ENCODE measurements at regions not wholly inside any gene's neighbourhood (a gene's known extent, or its start where the extent isn't known, plus 50 kb on each side); places are given as distances from the start of the nearest gene placed in this dataset.

- no peak for DNase-seq (ENCODE audit: extremely low read depth, low read depth)
- no peak overlapping the region for H3K4me3 ChIP-seq (replicated peaks; ENCODE audit: low read depth, low read length)
- TF ChIP-seq CTCF (IDR thresholded peaks at IDR 0.05; ENCODE audit: low read depth, low read length, missing control alignments): no peak
These were observed 689.8 kb downstream of the SLC6A15 start for GRCh38 chr12:84222841-84223240.

DNA sequence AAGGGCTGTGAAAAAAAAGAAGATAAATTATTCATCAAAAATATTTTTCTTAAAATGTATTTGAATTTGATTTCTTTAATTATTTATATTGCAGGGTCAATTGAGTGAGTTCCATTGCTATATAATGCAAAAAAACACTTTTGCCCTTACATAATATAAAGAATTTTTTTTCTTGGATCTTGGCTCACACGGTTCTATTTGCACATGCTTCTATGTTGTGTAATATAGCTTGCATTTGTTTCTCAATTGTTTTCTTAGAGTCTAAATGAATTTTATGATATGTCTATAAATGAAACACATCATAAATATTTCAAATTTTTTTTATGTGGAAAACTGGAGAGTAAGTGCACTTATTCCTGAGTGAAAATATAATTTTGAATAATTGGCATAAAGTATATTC is 694.2 kb downstream of the SLC6A15 start:
- no peak for DNase-seq (ENCODE audit: extremely low read depth, low read depth)
- no peak overlapping the region for H3K4me3 ChIP-seq (replicated peaks; ENCODE audit: low read depth, low read length)
- TF ChIP-seq CTCF (IDR thresholded peaks at IDR 0.05; ENCODE audit: low read depth, low read length, missing control alignments): no peak

DNA sequence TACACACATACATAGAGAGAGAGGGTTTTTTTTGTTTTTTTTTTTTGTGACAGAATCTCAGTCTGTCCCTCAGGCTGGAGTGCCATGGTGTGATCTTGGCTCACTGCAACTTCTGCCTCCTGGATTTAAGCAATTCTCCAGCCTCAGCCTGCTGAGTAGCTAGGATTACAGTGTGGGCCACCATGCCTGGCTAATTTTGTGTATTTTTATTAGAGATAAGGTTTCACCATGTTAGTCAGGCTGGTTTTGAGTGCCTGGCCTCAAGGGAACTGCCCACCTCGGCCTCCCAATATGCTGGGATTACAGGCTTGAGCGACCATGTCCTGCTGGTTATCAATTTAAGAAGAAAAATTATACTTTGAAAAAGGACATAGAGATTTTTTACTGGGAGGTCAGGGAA is 710.6 kb downstream of the SLC6A15 start:
- DNase-seq (ENCODE audit: extremely low read depth, low read depth): no peak
- TF ChIP-seq CTCF (IDR thresholded peaks at IDR 0.05; ENCODE audit: low read depth, low read length, missing control alignments): no peak
- no peak overlapping the region for H3K4me3 ChIP-seq (replicated peaks; ENCODE audit: low read depth, low read length)

DNA sequence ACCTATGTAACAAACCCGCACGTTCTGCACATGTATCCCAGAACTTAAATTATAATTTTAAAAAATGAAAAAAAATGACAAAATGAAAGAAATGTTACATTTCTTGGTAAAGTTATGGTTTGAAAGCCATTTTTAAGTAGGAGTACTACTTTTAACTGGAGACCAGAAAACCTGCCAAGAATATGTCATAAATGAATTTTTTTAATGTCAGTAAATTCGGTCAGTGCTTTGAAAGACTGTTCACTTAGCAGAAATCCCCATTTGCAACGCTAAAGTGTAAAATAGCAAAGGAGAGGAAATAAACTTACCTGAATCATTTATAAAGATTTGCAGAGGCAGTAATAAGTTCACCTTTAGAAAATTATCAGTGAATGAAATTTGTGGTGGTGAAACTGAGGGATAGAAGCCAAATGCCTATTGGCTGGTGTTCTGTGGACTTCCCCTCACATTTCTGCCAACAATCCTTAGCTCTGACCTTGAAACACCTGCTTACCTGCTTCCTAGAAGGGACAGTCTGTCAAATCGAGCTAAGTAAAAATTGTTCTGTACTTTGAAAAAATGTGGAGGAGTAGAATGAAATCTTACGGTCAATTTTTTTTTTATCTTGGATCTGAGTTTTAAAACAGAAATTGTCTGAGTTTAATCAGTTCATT is 714.2 kb downstream of the SLC6A15 start:
- TF ChIP-seq CTCF (IDR thresholded peaks at IDR 0.05; ENCODE audit: low read depth, low read length, missing control alignments): no peak
- no peak overlapping the region for H3K4me3 ChIP-seq (replicated peaks; ENCODE audit: low read depth, low read length)
- DNase-seq (ENCODE audit: extremely low read depth, low read depth): no peak

GRCh38 chr12:84191779-84192178 is 720.8 kb downstream of the SLC6A15 start:
- TF ChIP-seq CTCF (IDR thresholded peaks at IDR 0.05; ENCODE audit: low read depth, low read length, missing control alignments): no peak
- DNase-seq (ENCODE audit: extremely low read depth, low read depth): no peak

DNA sequence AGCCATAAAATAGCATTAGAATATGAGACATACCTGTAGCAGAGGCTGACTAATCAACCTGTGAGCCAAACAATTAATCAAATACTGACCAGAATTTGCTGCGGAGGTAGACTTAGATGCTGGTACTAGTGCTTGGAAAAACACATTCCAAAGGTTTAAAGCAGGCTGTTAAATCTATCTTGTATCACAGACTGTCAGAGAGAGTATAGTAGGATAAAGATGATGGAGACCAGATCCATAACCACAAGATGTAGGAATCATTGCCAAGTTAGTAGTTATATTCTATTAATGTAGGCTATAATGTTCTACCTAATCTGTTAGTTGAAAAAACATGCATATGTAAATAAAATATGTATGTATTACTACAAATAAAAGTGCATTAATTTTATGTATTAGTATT is 726.2 kb downstream of the SLC6A15 start:
- no peak for TF ChIP-seq CTCF (IDR thresholded peaks at IDR 0.05; ENCODE audit: low read depth, low read length, missing control alignments)
- H3K4me3 ChIP-seq (replicated peaks; ENCODE audit: low read depth, low read length): no peak overlapping the region
- no peak for DNase-seq (ENCODE audit: extremely low read depth, low read depth)

More at GRCh38 chr12:84191779-84192178, 720.8 kb downstream of the SLC6A15 start:
- no peak overlapping the region for H3K4me3 ChIP-seq (replicated peaks; ENCODE audit: low read depth, low read length)

- no peak overlapping the region for H3K4me3 ChIP-seq (replicated peaks; ENCODE audit: low read depth, low read length)
- no peak for DNase-seq (ENCODE audit: extremely low read depth, low read depth)
- TF ChIP-seq CTCF (IDR thresholded peaks at IDR 0.05; ENCODE audit: low read depth, low read length, missing control alignments): no peak
These were observed 729.0 kb downstream of the SLC6A15 start for GRCh38 chr12:84183576-84183975.
